ENCODE measurements at regions not wholly inside any gene's neighbourhood (a gene's known extent, or its start where the extent isn't known, plus 50 kb on each side); places are given as distances from the start of the nearest gene placed in this dataset.

GRCh38 chr17:45643591-45643990 lies 140.5 kb upstream of the CRHR1 start:
- no peak overlapping the region for H2BK20ac ChIP-seq (ENCODE audit: low read depth, low read length)
- no peak overlapping the region for H2BK15ac ChIP-seq (ENCODE audit: low read depth, low read length)
- no peak overlapping the region for H3K4me2 ChIP-seq (ENCODE audit: low read depth, low read length)
- H3K36me3 ChIP-seq (ENCODE audit: control insufficient read depth, insufficient read depth, low read length), result no peaks in the 10 kb centered on the region
- H3K14ac ChIP-seq (replicated peaks; ENCODE audit: low read depth, low read length), result no peak overlapping the region
- no peak overlapping the region for H3K56ac ChIP-seq (ENCODE audit: extremely low read depth, insufficient read depth, low read length)
- no peak overlapping the region for H4K91ac ChIP-seq (ENCODE audit: insufficient read depth, low read depth, low read length)
- no peaks in the 10 kb centered on the region for H3K4me1 ChIP-seq (ENCODE audit: control insufficient read depth, insufficient read depth, low read length)
- H3K79me1 ChIP-seq (ENCODE audit: low read depth in 1 of 2, low read length in 2 of 2), result no peaks in the 10 kb centered on the region
- WGBS, 2 experiments (ENCODE audit: extremely low coverage in 2 of 2, insufficient read length in 1 of 2), result 80% methylated on average over 1 of the region's 10 CpGs; no CpG with 5 or more reads in 1 of the 2 experiments
- H2BK5ac ChIP-seq (ENCODE audit: low read depth, low read length, poor library complexity, severe bottlenecking), result no peak overlapping the region
- ATAC-seq (ENCODE audit: low read depth) (no peak), DNase-seq (no peak)
- H2BK120ac ChIP-seq (ENCODE audit: low read depth, low read length), result no peak overlapping the region
- no peak overlapping the region for H2AFZ ChIP-seq (replicated peaks; ENCODE audit: low read length, poor library complexity)
- H4K20me1 ChIP-seq (ENCODE audit: insufficient read depth, low read length), result peaks cover 3% of the 10 kb centered on the region; the same call in 1 of the 2 replicates
- H2AK9ac ChIP-seq (replicated peaks; ENCODE audit: low read depth, low read length, poor library complexity), result no peak overlapping the region
- H2AK5ac ChIP-seq (ENCODE audit: low read depth, low read length), result no peak overlapping the region
- TF ChIP-seq CHD1 (IDR thresholded peaks at IDR 0.05; ENCODE audit: low read depth, low read length) (no peak), SMC3 (IDR thresholded peaks at IDR 0.05; ENCODE audit: low read depth, low read length) (no peak), MAFK (IDR thresholded peaks at IDR 0.05; ENCODE audit: low read depth, low read length) (no peak), MXI1 (IDR thresholded peaks at IDR 0.05; ENCODE audit: borderline replicate concordance, low read depth, low read length) (no peak), CEBPB (IDR thresholded peaks at IDR 0.05; ENCODE audit: low read depth, low read length) (no peak), MAZ (IDR thresholded peaks at IDR 0.05; ENCODE audit: borderline replicate concordance, low read depth, low read length) (no peak), NFE2L2 (IDR thresholded peaks at IDR 0.05; ENCODE audit: low read depth, low read length) (no peak)
- TF ChIP-seq, protein P1, sequence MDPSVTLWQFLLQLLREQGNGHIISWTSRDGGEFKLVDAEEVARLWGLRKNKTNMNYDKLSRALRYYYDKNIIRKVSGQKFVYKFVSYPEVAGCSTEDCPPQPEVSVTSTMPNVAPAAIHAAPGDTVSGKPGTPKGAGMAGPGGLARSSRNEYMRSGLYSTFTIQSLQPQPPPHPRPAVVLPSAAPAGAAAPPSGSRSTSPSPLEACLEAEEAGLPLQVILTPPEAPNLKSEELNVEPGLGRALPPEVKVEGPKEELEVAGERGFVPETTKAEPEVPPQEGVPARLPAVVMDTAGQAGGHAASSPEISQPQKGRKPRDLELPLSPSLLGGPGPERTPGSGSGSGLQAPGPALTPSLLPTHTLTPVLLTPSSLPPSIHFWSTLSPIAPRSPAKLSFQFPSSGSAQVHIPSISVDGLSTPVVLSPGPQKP (IDR thresholded peaks at IDR 0.05; ENCODE audit: borderline replicate concordance, low read depth, low read length), result no peak
- TF ChIP-seq, protein P2, sequence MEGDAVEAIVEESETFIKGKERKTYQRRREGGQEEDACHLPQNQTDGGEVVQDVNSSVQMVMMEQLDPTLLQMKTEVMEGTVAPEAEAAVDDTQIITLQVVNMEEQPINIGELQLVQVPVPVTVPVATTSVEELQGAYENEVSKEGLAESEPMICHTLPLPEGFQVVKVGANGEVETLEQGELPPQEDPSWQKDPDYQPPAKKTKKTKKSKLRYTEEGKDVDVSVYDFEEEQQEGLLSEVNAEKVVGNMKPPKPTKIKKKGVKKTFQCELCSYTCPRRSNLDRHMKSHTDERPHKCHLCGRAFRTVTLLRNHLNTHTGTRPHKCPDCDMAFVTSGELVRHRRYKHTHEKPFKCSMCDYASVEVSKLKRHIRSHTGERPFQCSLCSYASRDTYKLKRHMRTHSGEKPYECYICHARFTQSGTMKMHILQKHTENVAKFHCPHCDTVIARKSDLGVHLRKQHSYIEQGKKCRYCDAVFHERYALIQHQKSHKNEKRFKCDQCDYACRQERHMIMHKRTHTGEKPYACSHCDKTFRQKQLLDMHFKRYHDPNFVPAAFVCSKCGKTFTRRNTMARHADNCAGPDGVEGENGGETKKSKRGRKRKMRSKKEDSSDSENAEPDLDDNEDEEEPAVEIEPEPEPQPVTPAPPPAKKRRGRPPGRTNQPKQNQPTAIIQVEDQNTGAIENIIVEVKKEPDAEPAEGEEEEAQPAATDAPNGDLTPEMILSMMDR (conservative IDR thresholded peaks at IDR 0.05; ENCODE audit: low read depth, low read length), result no peak
- in situ Hi-C loops (cut with MboI; ENCODE audit: low sequenced_read_pairs), result loop anchor here (5.0 kb wide), 1 partner anchor 189 kb away; no protein-coding TSS in a partner anchor
- intact Hi-C loops (cut with micrococcal nuclease), result loop anchor here (5.0 kb wide), 1 partner anchor 304 kb away; no protein-coding TSS in a partner anchor
- no peak overlapping the region for H3K4ac ChIP-seq (ENCODE audit: low read depth, low read length)
- no peak overlapping the region for H3K9ac ChIP-seq (ENCODE audit: low read depth, low read length)
- BruUV-seq (replicated peaks), result no TSS peak
- peaks cover 17% of the 10 kb centered on the region for H3K27me3 ChIP-seq (ENCODE audit: control insufficient read depth, insufficient read depth, low read length)
- no peak overlapping the region for H3K18ac ChIP-seq (ENCODE audit: low read depth, low read length)
- ChIA-PET CTCF (no interaction called here), POLR2A (ENCODE audit: unreplicated experiment) (no interaction called here)
- no peak overlapping the region for H4K8ac ChIP-seq (ENCODE audit: low read depth in 2 of 2, low read length in 2 of 2)
- no peaks in the 10 kb centered on the region for H3K9me3 ChIP-seq (ENCODE audit: control insufficient read depth, insufficient read depth, low read length)
- H3K9me1 ChIP-seq (ENCODE audit: insufficient read depth, low read length), result no peaks in the 10 kb centered on the region
- dilution Hi-C loops (cut with HindIII; ENCODE audit: low sequenced_read_pairs, unreplicated experiment), result loop anchor here (25.0 kb wide), 1 partner anchor 219 kb away; no protein-coding TSS in a partner anchor
- H3K4me3 ChIP-seq (ENCODE audit: insufficient read depth, low read depth, low read length), result no peak overlapping the region
- no peak overlapping the region for H4K5ac ChIP-seq (ENCODE audit: low read depth, low read length)
- no peak overlapping the region for H3K23ac ChIP-seq (ENCODE audit: low read depth, low read length)
- H3K27ac ChIP-seq (ENCODE audit: insufficient read depth, low read length), result no peak overlapping the region
